ENCODE measurements at regions not wholly inside any gene's neighbourhood (a gene's known extent, or its start where the extent isn't known, plus 50 kb on each side); places are given as distances from the start of the nearest gene placed in this dataset.

GRCh38 chr1:238029126-238029525 lies 138.4 kb upstream of the ZP4 start:
- Histone ChIP-seq H3K27me3 (ENCODE audit: insufficient read depth, low read length) (no peaks in the 10 kb centered on the region), H2AFZ (ENCODE audit: low read length) (no peak overlapping the region), H3K4me2 (ENCODE audit: insufficient read depth, low read length) (no peak overlapping the region), H3K4me3 (ENCODE audit: insufficient read depth, low read length) (no peak overlapping the region), H3K36me3 (ENCODE audit: insufficient read depth, low read length) (no peaks in the 10 kb centered on the region), H3K4me1 (ENCODE audit: insufficient read depth, low read length) (no peaks in the 10 kb centered on the region), H3K9me3 (ENCODE audit: low read depth, low read length) (no peaks in the 10 kb centered on the region), H3K79me2 (ENCODE audit: insufficient read depth, low read length) (no peaks in the 10 kb centered on the region), H3K27ac (ENCODE audit: low read depth, low read length) (no peak overlapping the region), H4K20me1 (ENCODE audit: insufficient read depth, low read length) (no peaks in the 10 kb centered on the region)
- TF ChIP-seq, protein P1, sequence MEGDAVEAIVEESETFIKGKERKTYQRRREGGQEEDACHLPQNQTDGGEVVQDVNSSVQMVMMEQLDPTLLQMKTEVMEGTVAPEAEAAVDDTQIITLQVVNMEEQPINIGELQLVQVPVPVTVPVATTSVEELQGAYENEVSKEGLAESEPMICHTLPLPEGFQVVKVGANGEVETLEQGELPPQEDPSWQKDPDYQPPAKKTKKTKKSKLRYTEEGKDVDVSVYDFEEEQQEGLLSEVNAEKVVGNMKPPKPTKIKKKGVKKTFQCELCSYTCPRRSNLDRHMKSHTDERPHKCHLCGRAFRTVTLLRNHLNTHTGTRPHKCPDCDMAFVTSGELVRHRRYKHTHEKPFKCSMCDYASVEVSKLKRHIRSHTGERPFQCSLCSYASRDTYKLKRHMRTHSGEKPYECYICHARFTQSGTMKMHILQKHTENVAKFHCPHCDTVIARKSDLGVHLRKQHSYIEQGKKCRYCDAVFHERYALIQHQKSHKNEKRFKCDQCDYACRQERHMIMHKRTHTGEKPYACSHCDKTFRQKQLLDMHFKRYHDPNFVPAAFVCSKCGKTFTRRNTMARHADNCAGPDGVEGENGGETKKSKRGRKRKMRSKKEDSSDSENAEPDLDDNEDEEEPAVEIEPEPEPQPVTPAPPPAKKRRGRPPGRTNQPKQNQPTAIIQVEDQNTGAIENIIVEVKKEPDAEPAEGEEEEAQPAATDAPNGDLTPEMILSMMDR (IDR thresholded peaks at IDR 0.05; ENCODE audit: extremely low read depth, low read depth, low read length): no peak
- no peak for DNase-seq (ENCODE audit: insufficient read length, low spot score, missing footprints)

DNA sequence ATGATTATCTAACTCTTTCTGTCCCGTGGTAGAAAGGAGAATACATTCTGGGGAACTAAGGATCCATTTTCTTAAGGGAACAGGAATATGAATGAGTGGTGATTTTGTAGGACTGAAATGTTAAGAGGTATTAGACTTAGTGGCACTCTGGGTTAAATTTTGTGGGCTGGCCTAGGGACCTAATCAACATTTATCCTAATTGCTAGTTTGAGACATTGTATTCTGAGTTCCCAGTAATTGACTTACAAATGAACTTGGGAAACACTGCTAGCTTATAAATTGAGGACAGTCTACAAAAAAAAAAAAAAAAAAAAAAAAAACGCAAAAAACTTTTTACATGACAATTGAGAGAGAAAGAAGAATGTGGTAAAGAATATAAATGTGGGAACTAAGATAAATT lies 136.6 kb upstream of the ZP4 start:
- Histone ChIP-seq H3K4me1 (ENCODE audit: insufficient read depth, low read length) (no peaks in the 10 kb centered on the region), H3K27me3 (ENCODE audit: insufficient read depth, low read length) (no peaks in the 10 kb centered on the region), H3K4me2 (ENCODE audit: insufficient read depth, low read length) (no peak overlapping the region), H3K36me3 (ENCODE audit: insufficient read depth, low read length) (no peaks in the 10 kb centered on the region), H3K79me2 (ENCODE audit: insufficient read depth, low read length) (no peaks in the 10 kb centered on the region), H2AFZ (ENCODE audit: low read length) (no peak overlapping the region), H3K9me3 (ENCODE audit: low read depth, low read length) (no peaks in the 10 kb centered on the region), H3K4me3 (ENCODE audit: insufficient read depth, low read length) (no peak overlapping the region), H3K27ac (ENCODE audit: low read depth, low read length) (no peak overlapping the region), H4K20me1 (ENCODE audit: insufficient read depth, low read length) (no peaks in the 10 kb centered on the region)
- TF ChIP-seq, protein P1 (IDR thresholded peaks at IDR 0.05; ENCODE audit: extremely low read depth, low read depth, low read length): no peak
- DNase-seq (ENCODE audit: insufficient read length, low spot score, missing footprints): no peak

DNA sequence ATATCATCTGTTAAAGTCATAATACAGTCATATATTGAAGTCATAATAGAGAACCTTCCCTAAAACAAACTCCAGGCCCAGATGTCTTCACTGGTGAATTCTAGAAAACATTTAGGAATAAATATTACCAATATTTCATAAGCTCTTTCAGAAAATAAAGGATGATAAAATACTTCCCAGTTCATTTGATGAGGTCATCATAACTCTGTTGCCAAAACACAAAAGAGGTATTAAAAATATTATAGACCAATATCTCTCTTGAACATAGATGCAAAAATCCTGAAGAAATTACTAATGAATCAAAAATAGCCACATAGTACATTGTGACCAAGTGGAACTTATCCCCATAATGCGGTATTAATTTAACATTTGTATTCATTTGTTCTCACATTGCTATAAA lies 132.4 kb upstream of the ZP4 start:
- Histone ChIP-seq H2AFZ (ENCODE audit: low read length) (no peak overlapping the region), H4K20me1 (ENCODE audit: insufficient read depth, low read length) (no peaks in the 10 kb centered on the region), H3K4me1 (ENCODE audit: insufficient read depth, low read length) (no peaks in the 10 kb centered on the region), H3K4me3 (ENCODE audit: insufficient read depth, low read length) (no peak overlapping the region), H3K9me3 (ENCODE audit: low read depth, low read length) (no peaks in the 10 kb centered on the region), H3K27ac (ENCODE audit: low read depth, low read length) (no peak overlapping the region), H3K27me3 (ENCODE audit: insufficient read depth, low read length) (no peaks in the 10 kb centered on the region), H3K79me2 (ENCODE audit: insufficient read depth, low read length) (no peaks in the 10 kb centered on the region), H3K4me2 (ENCODE audit: insufficient read depth, low read length) (no peak overlapping the region), H3K36me3 (ENCODE audit: insufficient read depth, low read length) (no peaks in the 10 kb centered on the region)
- DNase-seq (ENCODE audit: insufficient read length, low spot score, missing footprints): no peak
- TF ChIP-seq, protein P1 (IDR thresholded peaks at IDR 0.05; ENCODE audit: extremely low read depth, low read depth, low read length): no peak

DNA sequence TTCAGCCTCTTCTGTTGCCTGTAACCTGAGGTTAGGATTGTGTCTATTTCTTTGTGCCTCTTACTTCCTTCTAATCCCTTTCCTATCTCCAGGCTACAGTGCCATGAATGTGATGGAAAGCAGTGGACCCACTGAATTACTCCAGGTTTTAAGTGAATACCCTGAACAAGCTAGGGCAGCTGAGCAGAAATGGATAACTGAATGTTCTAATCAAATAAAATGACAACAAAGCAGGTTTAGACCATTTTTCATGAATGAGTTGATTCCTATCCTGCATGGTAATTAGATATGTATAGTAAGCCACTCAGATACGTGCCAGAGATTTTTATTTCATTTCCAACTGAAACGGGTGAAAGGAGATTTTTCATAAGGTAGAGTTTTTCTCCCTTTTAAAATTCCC lies 127.5 kb upstream of the ZP4 start:
- H3K4me1 ChIP-seq (ENCODE audit: insufficient read depth, low read length): no peaks in the 10 kb centered on the region
- no peak overlapping the region for H3K4me2 ChIP-seq (ENCODE audit: insufficient read depth, low read length)
- no peaks in the 10 kb centered on the region for H3K9me3 ChIP-seq (ENCODE audit: low read depth, low read length)
- H3K27ac ChIP-seq (ENCODE audit: low read depth, low read length): no peak overlapping the region
- DNase-seq (ENCODE audit: insufficient read length, low spot score, missing footprints): no peak
- no peaks in the 10 kb centered on the region for H3K27me3 ChIP-seq (ENCODE audit: insufficient read depth, low read length)
- H2AFZ ChIP-seq (ENCODE audit: low read length): no peak overlapping the region
- TF ChIP-seq, protein P1 (IDR thresholded peaks at IDR 0.05; ENCODE audit: extremely low read depth, low read depth, low read length): no peak
- H3K79me2 ChIP-seq (ENCODE audit: insufficient read depth, low read length): no peaks in the 10 kb centered on the region
- no peaks in the 10 kb centered on the region for H3K36me3 ChIP-seq (ENCODE audit: insufficient read depth, low read length)
- no peak overlapping the region for H3K4me3 ChIP-seq (ENCODE audit: insufficient read depth, low read length)
- H4K20me1 ChIP-seq (ENCODE audit: insufficient read depth, low read length): no peaks in the 10 kb centered on the region
